Ishikawa (cell line): ENCODE measurements at regions not wholly inside any gene's neighbourhood (a gene's known extent, or its start where the extent isn't known, plus 50 kb on each side); places are given as distances from the start of the nearest gene placed in this dataset.

ENCODE experiments used
- CEBPB ChIP-seq: IDR thresholded peaks from 2 replicates; pipeline ENCODE4 v1.6.1; 2012
- CREB1 ChIP-seq: IDR thresholded peaks from 2 replicates; pipeline ENCODE4 v1.6.1; 2012; ENCODE audit warnings: low read depth
- EGR1 ChIP-seq: IDR thresholded peaks from 2 replicates; pipeline ENCODE4 v1.6.1; 2012
- FOXM1 ChIP-seq: IDR thresholded peaks from 2 replicates; pipeline ENCODE4 v1.6.1; 2012; ENCODE audit warnings: low read depth, borderline replicate concordance
- RAD21 ChIP-seq: IDR thresholded peaks from 2 replicates; pipeline ENCODE4 v1.6.1; 2012; ENCODE audit warnings: low read depth
- TAF1 ChIP-seq: IDR thresholded peaks from 2 replicates; pipeline ENCODE4 v1.6.1; 2012; ENCODE audit warnings: low read depth, mild to moderate bottlenecking
- TF ChIP-seq, protein P1 (sequence below): IDR thresholded peaks from 2 replicates; pipeline ENCODE4 v1.6.1; 2012

DNA sequence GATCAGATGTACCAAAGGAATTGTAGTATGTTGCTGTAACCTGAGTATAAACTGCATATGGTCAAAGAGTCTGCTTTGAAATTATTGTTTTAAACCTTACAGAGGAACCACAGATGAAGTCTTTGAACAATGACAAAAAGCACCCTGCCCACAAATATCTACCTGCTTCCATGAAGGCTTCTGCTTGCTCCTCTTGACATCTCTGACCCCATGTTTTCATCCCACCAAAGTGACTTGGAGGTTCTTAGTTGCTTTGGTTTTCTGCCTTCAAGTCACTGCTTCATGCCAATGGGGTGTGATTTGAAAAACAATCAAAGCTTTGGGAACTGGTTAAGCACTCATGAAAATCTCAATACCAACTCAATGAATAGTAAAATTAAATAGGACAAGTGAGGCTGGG is 194.6 kb upstream of the ACTBL2 start:
- TF ChIP-seq CEBPB (no peak), RAD21 (no peak), EGR1 (no peak), TAF1 (no peak), CREB1 (no peak), FOXM1 (no peak)
- TF ChIP-seq, protein P1, sequence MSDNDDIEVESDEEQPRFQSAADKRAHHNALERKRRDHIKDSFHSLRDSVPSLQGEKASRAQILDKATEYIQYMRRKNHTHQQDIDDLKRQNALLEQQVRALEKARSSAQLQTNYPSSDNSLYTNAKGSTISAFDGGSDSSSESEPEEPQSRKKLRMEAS, result no peak
